GM12878 (cell line): ENCODE measurements at regions not wholly inside any gene's neighbourhood (a gene's known extent, or its start where the extent isn't known, plus 50 kb on each side); places are given as distances from the start of the nearest gene placed in this dataset.

Experiments
- CTCF ChIP-seq, 3 experiments: IDR thresholded peaks in 2 of 3; conservative IDR thresholded peaks in 1 of 3; 2 replicates each; pipeline ENCODE4 v1.5.1; 2011; ENCODE audit warnings: low read depth in 3 of 3, low read length in 3 of 3, mild to moderate bottlenecking in 3 of 3, control low read depth in 2 of 3, moderate library complexity in 2 of 3, inconsistent platforms in 1 of 3, mixed read lengths in 1 of 3; ENCODE audit not compliant: control insufficient read depth in 2 of 3, insufficient read depth in 1 of 3; ENCODE audit errors: extremely low read depth in 1 of 3
- EZH2 ChIP-seq: IDR thresholded peaks from 2 replicates; pipeline ENCODE4 v1.6.1; 2012; ENCODE audit warnings: low read depth, mild to moderate bottlenecking, control low read depth, inconsistent platforms, low read length, borderline replicate concordance; ENCODE audit not compliant: control insufficient read depth
- MLLT1 ChIP-seq: fragments of 450-650 bp; IDR thresholded peaks from 2 replicates; pipeline ENCODE4 v1.6.1; 2016; ENCODE audit warnings: mild to moderate bottlenecking
- NFIC ChIP-seq: IDR thresholded peaks from 2 replicates; pipeline ENCODE4 v1.6.1; 2012; ENCODE audit warnings: low read depth, mild to moderate bottlenecking, inconsistent platforms, low read length, moderate library complexity
- RAD21 ChIP-seq: IDR thresholded peaks from 2 replicates; pipeline ENCODE4 v1.6.1; 2011; ENCODE audit warnings: mild to moderate bottlenecking, low read depth, low read length, moderate library complexity; ENCODE audit not compliant: insufficient read depth
- RAD51 ChIP-seq: fragments of 450-650 bp; IDR thresholded peaks from 2 replicates; pipeline ENCODE4 v1.6.1; 2016; ENCODE audit warnings: moderate library complexity, mild to moderate bottlenecking, inconsistent platforms
- TF ChIP-seq, protein P1 (sequence below): fragments of 450-650 bp; formaldehyde crosslinking; IDR thresholded peaks from 2 replicates; pipeline ENCODE4 v1.4.0; 2022; ENCODE audit warnings: mild to moderate bottlenecking, moderate library complexity
- TF ChIP-seq, protein P2 (sequence below): IDR thresholded peaks from 2 replicates; pipeline ENCODE4 v1.6.1; 2012; ENCODE audit warnings: mild to moderate bottlenecking, low read depth, low read length

- no peak for TF ChIP-seq RAD51
- no peak for TF ChIP-seq EZH2
- TF ChIP-seq RAD21, result no peak
- TF ChIP-seq, protein P1, sequence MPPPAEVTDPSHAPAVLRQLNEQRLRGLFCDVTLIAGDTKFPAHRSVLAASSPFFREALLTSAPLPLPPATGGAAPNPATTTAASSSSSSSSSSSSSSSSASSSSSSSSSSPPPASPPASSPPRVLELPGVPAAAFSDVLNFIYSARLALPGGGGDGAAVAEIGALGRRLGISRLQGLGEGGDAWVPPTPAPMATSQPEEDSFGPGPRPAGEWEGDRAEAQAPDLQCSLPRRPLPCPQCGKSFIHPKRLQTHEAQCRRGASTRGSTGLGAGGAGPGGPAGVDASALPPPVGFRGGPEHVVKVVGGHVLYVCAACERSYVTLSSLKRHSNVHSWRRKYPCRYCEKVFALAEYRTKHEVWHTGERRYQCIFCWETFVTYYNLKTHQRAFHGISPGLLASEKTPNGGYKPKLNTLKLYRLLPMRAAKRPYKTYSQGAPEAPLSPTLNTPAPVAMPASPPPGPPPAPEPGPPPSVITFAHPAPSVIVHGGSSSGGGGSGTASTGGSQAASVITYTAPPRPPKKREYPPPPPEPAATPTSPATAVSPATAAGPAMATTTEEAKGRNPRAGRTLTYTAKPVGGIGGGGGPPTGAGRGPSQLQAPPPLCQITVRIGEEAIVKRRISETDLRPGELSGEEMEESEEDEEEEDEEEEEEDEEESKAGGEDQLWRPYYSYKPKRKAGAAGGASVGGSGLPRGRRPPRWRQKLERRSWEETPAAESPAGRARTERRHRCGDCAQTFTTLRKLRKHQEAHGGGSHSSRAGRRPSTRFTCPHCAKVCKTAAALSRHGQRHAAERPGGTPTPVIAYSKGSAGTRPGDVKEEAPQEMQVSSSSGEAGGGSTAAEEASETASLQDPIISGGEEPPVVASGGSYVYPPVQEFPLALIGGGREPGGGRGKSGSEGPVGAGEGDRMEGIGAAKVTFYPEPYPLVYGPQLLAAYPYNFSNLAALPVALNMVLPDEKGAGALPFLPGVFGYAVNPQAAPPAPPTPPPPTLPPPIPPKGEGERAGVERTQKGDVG (CRISPR knock-in tag), result no peak
- TF ChIP-seq NFIC, result no peak
- TF ChIP-seq, protein P2, sequence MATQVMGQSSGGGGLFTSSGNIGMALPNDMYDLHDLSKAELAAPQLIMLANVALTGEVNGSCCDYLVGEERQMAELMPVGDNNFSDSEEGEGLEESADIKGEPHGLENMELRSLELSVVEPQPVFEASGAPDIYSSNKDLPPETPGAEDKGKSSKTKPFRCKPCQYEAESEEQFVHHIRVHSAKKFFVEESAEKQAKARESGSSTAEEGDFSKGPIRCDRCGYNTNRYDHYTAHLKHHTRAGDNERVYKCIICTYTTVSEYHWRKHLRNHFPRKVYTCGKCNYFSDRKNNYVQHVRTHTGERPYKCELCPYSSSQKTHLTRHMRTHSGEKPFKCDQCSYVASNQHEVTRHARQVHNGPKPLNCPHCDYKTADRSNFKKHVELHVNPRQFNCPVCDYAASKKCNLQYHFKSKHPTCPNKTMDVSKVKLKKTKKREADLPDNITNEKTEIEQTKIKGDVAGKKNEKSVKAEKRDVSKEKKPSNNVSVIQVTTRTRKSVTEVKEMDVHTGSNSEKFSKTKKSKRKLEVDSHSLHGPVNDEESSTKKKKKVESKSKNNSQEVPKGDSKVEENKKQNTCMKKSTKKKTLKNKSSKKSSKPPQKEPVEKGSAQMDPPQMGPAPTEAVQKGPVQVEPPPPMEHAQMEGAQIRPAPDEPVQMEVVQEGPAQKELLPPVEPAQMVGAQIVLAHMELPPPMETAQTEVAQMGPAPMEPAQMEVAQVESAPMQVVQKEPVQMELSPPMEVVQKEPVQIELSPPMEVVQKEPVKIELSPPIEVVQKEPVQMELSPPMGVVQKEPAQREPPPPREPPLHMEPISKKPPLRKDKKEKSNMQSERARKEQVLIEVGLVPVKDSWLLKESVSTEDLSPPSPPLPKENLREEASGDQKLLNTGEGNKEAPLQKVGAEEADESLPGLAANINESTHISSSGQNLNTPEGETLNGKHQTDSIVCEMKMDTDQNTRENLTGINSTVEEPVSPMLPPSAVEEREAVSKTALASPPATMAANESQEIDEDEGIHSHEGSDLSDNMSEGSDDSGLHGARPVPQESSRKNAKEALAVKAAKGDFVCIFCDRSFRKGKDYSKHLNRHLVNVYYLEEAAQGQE, result no peak
- no peak for TF ChIP-seq CTCF (IDR thresholded peaks at IDR 0.05 in 2 of 3, conservative IDR thresholded peaks at IDR 0.05 in 1 of 3; ENCODE audit: control insufficient read depth in 2 of 3, extremely low read depth in 1 of 3, insufficient read depth in 1 of 3, low read depth in 3 of 3, low read length in 3 of 3)
- no peak for TF ChIP-seq MLLT1
Observed at GRCh38 chr20:52090035-52090434, 101.5 kb downstream of the ZFP64 start.
